ENCODE measurements at regions not wholly inside any gene's neighbourhood (a gene's known extent, or its start where the extent isn't known, plus 50 kb on each side); places are given as distances from the start of the nearest gene placed in this dataset.
"Not testable (repeated sequence)": the region's sequence is repeated elsewhere in the genome, so short reads cannot be mapped to it uniquely, and the experiment has no call there.

DNA sequence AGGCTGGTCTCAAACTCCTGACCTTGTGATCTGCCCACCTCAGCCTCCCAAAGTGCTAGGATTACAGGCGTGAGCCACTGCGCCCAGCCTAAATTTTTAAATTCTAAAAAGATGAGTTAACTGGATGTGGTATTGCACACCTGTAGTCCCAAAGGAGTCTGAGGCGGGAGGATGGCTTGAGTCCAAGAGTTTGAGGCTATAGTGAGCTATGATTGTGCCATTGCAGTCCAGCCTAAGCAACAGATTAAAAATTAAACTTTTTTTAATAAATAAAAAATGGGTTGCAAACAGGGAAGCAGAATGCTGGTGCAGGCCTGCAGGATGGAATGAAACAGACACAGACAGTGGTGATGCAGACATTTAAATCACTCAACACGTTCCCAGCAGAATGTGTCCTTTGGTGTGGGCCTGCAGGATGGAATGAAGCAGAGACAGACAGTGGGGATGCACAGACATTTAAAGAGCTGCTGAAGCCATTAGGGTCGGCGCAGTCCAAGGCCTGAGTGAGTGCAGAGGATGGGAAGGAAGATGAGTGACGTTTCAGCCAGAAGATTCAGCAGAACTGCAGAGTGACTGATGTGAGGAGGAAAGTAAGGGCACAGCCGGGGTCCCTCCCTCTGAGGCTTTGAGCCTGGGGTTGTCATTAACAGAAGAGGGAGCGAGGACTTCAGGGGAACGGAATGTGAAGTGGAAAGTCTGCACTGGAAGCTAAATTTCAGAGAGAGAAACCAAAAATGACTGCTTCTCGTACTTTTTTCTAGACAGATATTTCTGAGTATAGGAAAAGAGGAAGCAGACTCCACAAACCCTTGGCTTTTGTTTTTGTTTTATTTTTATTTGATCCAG is 117.5 kb downstream of the RIN2 start:
- no peak for DNase-seq

DNA sequence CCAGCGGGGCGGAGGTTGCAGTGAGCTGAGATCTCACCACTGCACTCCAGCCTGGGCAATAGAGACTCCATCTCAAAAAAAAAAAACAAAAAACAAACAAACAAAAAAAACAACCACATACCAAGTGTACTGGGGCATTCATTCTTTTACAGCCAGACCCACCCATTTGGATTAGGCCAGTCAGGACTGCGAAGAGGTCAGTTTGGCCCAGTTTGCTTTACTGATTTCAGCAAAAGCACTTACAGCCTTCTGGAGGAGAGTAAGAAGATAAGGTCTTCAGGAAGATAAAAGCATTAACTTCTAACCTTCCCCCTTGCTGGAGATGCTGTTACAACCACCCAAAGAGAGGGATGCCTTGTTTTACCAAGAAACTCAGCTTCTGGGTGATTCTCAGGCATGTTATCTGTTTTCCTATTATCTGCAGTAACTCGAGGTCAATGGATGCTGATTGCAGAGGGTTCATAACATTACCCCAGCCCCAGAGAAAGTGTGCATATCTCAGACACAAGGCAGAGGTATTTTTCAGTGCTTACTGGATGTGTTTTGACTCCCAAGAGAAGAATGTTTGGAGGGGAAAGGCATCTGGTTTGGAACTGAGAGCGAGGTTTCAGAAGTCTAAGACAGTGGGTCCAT is 118.9 kb downstream of the RIN2 start:
- no peak for DNase-seq

DNA sequence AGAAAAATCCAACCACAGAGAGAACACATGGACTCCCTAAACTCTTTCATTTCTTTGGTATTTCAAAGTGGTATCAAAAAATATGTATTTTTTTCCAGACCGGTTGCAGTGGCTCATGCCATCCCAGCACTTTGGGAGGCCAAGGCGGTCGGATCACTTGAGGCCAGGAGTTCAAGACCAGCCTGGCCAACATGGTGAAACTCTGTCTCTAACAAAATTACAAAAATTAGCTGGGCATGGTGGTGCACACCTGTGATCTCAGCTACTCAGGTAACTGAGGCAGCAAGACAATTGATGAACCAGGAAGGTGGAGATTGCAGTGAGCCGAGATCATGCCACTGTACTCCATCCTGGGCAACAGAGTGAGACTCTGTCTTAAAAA is 121.8 kb downstream of the RIN2 start:
- DNase-seq, result not testable (repeated sequence)

DNA sequence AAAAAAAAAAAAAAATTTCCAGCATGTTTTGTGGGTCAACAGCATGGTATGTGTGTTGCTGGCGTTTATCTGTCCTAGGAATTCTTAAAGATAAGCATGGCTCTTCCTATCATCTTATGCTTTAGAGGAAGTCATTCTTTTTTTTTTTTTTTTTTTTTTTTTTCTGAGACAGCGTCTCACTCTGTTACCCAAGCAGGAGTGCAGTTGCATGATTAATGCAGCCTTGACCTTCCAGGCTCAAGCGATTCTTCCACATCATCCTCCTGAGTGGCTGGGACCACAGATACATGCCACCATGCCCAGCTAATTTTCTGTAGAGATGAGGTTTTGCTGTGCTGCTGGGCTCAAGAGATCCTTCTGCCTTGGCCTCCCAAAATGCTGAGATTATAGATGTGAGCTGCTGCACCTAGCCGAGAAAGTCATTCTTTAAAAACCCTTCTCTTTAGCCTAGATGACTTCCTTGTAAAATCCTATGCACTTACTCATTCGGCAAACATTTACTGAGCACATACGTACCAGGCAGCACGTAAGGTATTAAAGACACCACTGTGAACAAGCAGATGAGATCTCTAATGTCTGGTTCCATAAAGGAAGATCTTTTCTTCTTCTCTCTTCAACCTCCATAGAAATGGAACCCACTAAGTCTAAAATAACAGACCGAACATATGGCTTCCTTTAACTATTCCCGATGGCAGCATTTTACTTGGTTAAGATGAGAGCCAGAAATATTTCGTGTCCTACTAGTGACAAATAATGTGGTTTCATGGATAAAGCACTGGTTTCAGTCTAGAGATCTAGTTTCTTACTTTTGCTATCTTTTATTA is 122.4 kb downstream of the RIN2 start:
- DNase-seq, result no peak

DNA sequence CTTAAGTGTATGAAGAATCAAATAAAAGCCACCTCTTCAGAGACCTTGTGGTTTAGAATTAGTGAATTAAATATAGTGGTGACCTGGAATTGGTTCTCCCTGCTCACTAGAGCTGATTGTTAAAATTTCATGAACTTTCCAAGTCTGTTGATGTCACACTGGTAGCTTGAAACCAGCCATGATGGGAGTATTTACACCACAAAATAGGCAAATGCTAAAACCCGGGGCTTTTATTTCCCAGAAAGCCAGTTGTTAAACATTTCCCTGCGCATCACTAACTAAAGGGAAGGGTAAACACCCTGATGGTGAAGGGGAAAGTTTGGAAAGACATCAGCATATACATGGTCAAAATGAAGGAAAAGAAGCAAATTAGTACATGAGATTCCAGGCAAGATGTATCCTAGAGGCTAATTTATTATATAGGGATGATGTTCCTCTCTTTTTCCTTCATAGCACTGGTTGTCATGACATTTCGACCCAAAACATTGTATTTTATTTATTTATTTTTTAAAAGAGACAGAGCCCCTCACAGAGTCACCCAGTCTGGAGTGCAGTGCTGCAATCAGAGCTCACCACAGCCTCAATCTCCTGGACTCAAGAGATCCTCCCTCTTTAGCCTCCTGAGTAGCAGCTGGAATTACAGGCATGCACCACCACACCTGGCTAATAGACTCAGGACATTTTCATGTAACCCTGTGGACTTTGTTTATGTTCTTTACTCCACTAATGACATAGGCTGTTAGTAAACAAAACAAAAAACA is 123.2 kb downstream of the RIN2 start:
- no peak for DNase-seq

DNA sequence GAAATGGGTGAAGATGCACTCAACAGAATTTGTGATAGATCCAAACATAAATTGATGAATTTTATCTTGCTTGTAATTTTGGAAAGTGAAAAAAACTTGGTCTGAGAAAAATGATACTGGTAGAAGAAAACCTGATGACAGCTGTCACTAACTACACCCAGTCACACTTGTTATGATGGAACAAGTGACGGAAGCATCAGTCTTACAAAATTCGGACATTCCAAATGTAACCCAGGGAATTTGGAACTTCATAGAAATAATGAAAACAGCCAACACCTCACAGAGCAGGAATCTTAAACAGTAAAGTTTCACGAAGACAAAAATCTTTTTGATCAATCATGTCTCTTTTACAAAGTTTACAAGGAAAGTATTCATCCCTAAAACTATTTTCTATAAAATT is 123.9 kb downstream of the RIN2 start:
- no peak for DNase-seq

DNA sequence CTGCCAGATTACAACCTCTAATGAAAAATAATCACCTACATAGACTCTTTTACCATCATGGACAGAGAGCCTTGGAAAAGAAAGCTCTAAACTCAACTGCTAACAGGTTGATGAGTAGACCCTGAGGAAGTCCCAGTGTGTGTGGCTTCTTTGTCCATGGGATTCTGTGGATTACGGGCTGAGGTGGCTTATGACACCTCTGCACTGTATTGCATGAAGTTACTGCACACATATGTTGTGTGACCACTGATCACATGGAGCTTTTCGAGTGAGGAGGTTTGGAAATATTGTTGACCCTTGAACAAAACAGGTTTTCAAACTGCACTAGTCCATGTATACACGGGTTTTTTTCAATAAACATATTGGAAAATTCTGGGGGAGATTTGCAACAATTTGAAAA is 124.4 kb downstream of the RIN2 start:
- DNase-seq, result no peak

DNA sequence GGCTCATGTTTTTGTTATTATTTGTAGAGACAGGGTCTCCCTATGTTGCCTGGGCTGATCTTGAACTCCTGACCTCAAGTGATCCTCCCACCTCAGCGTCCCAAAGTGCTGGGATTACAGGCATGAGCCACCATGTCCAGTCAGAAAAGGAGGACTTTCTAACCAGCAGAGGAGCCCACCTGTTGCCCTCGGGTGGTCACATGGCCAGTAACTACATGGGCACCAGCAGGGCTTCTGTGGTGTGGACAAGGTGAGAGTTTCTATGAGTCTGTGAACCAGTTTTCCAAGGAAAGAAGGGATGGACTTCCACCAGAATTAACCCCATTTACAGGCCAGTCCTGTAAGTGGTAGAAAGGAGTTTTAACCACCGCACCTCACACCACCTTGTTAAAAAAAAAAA is 125.4 kb downstream of the RIN2 start:
- no peak for DNase-seq

DNA sequence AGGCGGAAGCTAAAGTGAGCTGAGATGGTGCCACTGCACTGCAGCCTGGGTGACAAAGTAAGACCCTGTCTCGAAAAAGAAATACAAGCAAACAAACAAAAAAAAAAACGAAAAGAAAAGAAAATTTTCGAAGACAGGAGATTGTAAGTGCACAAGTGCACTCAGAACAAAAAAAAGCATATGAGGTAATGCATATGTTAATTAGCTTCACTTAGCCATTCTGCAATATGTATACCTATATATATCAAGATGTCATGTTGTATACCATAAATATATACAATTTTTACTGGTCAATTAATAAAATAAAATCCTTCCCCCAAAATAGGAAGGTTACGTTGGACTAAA is 127.5 kb downstream of the RIN2 start:
- no peak for DNase-seq

DNA sequence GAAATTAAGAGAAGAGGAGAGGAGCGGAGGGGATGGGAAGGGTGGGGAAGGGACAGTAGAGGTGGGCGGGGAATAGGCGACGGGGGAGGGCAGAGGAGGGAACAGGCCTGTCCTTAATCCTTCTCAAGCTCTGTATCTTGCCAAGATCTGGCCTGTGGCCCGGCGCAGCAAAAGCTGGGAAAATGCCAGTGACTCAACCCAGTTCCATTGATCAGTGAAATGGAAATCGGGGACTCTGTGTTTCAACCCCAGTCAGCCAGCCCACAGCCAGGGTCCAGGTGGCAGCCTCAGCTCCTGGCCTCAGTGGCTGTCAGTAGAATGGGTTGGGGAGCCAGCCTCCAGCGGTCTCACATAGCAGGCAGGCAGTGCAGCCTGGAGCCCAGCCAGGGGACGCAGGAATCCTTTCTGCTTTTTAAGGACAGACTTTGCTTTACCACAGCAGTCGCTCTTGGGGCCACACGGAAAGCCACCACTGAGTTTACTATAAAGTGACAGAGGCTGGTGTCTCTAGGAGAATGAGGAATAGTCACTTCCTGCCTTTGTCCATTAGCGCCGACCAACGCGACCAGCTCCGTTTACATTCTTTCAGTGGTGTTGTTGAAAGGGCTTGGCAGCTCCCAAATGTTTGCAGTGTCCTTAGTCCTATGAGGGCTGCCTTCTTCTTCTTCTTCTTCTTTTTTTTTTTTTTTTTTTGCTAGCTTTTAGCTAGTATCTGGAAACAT is 128.0 kb downstream of the RIN2 start:
- no peak for DNase-seq

DNA sequence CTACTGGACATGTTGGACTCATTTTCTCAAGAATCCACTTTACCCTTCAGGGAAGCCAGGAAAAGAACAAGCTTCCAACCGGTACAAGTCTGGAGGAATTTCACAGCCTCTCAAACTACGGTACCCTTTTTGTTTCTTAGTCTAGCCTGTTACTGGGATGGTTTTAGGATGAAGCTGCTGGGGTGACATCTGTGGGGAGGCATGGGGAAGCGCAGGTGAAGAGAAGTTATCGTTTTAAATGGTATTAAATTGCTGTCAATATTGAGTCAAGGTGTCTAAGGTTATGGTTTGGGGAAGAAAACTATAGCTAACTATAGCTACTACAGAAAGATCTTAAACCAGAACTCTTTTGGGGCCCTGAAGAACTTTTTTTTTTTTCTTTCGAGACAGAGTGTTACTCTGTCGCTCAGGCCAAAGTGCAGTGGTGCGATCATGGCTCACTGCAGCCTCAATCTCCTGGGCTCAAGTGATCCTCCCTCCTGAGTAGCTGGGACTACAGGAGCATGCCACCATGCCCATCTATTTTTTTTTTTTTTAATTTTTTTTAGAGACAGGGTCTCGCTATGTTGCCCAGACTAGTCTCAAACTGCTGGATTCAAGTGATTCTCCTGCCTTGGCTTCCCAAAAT is 128.7 kb downstream of the RIN2 start:
- DNase-seq, result no peak

DNA sequence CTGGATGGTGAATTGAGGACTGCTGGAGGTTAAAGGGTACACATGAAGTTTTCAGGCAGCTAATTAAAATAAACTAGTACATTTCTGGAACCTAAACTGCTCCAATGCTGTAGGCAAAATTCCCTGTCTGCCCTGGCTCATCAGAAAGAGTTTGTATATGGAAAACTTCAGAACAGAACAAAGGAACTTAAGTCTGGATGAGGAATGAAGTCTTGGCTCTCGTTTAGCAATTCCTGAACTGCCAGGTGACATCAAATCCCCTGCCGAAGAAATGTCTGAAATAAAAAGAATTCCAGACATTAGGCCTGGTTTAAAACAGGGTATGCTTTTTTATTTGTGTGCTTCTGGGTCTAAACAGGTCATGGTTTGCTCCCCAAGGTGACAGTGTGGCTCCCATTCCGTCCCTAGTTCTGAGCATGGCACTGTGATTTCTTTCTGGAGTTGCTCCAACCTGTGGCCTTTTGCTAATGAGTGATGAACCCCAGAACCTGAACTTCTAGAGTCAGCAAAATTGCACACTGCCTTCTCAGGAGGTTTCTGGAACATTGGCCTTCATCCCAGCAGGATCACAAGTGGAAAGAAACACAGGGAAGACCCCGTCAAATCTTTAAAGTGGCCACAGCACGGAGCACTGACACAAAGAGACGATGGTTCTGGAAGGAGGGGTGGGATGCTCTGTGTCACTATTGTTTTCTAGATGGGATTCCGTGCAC is 129.4 kb upstream of the NAA20 start:
- no peak for DNase-seq

DNA sequence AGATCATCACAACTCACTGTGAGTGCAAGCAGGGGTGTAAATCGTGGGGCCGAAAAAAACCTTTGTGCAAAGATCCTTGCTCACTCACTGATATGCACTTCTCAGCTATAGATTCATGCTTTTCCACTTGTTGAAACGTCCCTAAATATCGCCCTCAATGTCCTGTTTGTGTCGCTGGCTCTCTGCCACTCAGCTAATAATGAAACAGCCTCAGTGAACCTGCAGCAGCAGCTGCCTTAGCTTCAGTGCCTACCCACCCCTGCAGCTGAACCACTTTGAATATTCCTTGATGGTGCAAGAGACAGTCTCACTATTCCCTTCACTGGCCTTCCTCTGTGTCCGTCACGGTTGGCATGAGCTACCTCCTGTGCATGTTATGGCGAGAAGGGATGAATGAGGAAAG is 128.9 kb upstream of the NAA20 start:
- no peak for DNase-seq

DNA sequence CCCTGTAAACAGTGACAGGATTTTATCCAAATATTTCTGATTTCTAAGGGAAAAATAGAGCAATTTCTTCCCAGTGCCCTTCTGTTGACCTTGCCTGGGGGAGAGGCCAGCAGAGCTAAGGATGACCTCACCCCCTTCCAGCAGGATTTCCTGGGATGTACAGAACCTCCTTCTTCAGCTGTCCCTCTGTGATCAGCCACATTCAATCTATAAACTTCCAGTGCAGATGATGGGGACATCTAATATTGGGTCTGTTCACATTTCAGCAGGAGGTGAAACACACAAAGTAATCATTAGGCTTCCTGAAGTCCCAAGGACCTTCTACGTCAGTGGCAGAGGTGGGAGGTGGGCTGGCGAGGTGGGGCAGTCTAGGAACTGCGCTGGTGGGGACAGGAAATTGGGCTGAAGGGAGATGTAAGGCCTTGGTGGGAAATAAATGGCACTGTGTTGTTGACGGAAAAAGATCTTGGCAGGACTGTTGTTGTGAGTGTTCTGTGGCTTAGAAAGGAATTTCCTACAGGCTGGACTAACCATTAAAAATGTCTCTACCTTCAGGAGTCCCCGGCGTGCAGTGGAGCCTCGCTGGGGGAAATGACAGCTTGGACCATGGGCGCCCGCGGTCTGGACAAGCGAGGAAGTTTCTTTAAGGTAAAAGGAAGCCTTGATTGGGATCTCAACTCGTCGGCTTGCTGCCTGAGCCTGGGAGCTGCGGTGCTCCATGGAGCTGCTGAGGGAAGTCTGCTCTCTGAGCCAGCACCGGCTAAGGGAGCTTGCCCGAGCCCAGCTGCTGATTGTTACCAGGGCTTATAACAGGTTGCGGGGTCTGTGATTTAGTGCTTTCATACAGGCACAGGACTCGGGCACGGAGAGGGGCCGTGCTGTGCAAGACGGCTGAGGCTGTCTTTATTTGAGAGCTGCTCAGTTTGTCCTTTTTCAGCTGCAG is 127.9 kb upstream of the NAA20 start:
- DNase-seq, result peak; percentile 43

DNA sequence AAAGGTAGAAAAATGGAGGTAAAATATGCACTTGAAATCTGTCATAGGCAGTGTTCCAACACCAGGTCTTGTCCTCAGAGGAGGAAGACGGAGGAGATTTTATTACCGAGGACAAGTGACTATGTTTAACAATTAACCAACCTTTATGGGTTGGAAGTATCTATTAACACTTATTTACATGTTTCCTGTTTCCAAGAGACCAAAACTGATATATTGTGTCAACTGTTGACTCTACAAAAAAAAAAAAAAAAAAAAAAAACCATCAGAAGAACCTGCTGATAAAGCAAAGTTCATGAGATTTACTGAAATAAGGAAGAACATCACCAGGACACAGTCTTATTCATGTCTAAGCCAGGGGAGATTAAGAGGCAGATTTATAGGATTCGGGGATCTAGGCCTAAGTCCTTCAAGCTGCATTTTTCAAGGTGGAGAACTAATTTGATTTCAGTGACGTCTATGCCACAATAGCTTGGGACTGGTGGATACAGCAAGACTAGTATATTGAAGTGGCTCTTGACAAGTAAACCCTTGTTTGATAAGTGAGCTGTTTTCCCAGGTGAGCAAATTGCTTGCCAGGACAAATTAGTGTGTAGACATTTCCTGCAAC is 126.6 kb upstream of the NAA20 start:
- no peak for DNase-seq

DNA sequence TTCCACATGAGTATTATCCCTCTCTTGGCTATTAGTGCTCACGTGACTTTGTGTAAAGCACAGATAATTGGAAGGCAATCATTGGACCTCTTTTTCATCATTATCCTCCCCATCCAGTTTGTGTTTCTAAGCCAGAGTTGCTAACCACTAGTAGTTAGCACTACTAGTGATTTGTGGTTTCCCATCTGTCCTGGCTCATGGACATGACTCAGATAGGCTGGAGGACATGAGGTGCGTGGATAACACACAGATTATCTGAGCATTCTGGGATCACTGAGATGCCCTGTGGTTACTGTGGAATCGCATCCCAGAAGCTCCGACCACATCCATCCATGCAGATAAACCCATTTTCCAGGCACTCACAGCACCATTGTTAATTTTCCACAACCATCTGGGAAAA is 123.8 kb upstream of the NAA20 start:
- no peak for DNase-seq

DNA sequence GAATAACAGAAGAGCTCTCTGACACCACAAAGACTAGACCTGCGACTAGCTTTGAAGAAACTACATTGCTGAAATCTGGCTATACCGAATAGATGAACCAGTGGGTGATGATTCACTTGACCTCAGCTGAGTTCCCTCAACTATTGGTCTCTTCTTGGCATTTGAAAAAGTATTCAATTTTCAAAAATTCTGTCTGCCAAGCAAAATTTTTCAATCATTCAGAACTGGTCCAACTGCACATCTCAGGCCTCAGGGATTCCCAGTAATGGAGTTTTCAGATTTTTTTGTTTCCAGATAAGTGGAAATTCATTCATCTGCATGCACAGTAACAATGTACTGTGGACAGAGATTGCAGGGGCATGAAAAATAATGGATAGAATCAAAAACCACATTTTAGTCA is 121.4 kb upstream of the NAA20 start:
- no peak for DNase-seq

DNA sequence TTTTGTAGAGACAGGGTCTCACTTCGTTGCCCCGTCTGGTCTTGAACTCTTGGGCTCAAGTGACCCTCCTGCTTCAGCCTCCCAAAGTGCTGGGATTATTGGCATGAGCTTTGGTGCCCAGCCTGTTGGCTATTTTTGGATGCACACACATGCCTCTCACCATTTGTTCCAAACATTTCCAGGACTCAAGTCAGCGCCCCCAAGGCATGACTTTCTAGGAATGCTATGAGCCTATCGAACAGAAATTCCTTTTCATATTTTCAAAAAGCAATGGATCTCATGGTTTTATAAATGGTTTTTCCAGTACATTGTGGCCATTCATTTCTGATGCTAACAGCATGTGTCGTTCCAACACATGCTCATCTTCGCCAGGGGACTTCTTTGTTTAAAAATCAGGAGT is 119.3 kb upstream of the NAA20 start:
- DNase-seq, result no peak

DNA sequence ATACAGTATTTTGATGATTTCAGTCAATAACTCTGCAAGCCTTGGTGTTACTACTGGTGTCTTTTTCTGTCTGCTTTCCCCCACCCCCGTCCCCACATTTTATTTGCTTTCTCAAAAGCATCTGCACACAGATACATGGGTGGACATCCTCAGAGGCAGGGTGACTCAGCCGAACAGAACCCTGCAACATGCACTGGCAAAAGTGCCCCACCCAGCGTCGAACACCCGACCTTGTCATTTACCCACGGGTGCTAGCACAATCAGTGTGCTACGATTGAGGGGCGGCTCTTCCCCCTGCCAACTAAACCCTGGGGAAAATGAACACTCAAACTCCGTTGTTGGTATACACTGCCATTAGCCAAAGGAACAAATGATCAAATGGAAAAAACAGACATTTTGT is 115.9 kb upstream of the NAA20 start:
- no peak for DNase-seq

Data from NCI-H2227 treated with DMSO at 0.1 percent for 48 hours (cell line).